Skeletal muscle satellite cell (primary cell): ENCODE measurements at regions not wholly inside any gene's neighbourhood (a gene's known extent, or its start where the extent isn't known, plus 50 kb on each side); places are given as distances from the start of the nearest gene placed in this dataset.
"Not testable (repeated sequence)": the region's sequence is repeated elsewhere in the genome, so short reads cannot be mapped to it uniquely, and the experiment has no call there.

Experiments
- H3K27me3 ChIP-seq: 2 replicates; pipeline ENCODE4 v1.7.0; 2013; ENCODE audit warnings: low read length; ENCODE audit not compliant: control insufficient read depth, insufficient read depth
- H3K36me3 ChIP-seq: 2 replicates; pipeline ENCODE4 v1.7.0; 2013; ENCODE audit warnings: mild to moderate bottlenecking, control low read depth, low read length; ENCODE audit not compliant: insufficient read depth
- H3K4me1 ChIP-seq: 2 replicates; pipeline ENCODE4 v1.7.0; 2013; ENCODE audit warnings: low read length; ENCODE audit not compliant: control insufficient read depth, insufficient read depth
- H3K4me2 ChIP-seq: 2 replicates; pipeline ENCODE4 v1.7.0; 2013; ENCODE audit warnings: mild to moderate bottlenecking, low read length
- H3K4me3 ChIP-seq: 2 replicates; pipeline ENCODE4 v1.7.0; 2013; ENCODE audit warnings: low read length
- H3K9ac ChIP-seq: 2 replicates; pipeline ENCODE4 v1.7.0; 2013; ENCODE audit warnings: mild to moderate bottlenecking, low read depth, low read length, moderate library complexity
- H3K9me3 ChIP-seq: replicated peaks from 2 replicates; pipeline ENCODE4 v1.7.0; 2013; ENCODE audit warnings: mild to moderate bottlenecking, control low read depth, low read length

GRCh38 chr17:20687584-20687983 is 108.1 kb downstream of the CDRT15L2 start:
- not testable (repeated sequence) for H3K4me3 ChIP-seq, H3K27me3 ChIP-seq, H3K4me2 ChIP-seq, H3K36me3 ChIP-seq, H3K9ac ChIP-seq, H3K4me1 ChIP-seq, H3K9me3 ChIP-seq

GRCh38 chr17:20689170-20689749 is 109.7 kb downstream of the CDRT15L2 start:
- H3K9me3 ChIP-seq, H3K4me3 ChIP-seq, H3K4me1 ChIP-seq, H3K4me2 ChIP-seq, H3K9ac ChIP-seq, H3K27me3 ChIP-seq, H3K36me3 ChIP-seq: not testable (repeated sequence)

GRCh38 chr17:20692706-20693105 is 113.2 kb downstream of the CDRT15L2 start:
- H3K4me1 ChIP-seq, H3K4me2 ChIP-seq, H3K27me3 ChIP-seq, H3K36me3 ChIP-seq, H3K9ac ChIP-seq, H3K9me3 ChIP-seq, H3K4me3 ChIP-seq: not testable (repeated sequence)

GRCh38 chr17:20695871-20696270 is 116.3 kb downstream of the CDRT15L2 start:
- not testable (repeated sequence) for H3K4me3 ChIP-seq, H3K36me3 ChIP-seq

DNA sequence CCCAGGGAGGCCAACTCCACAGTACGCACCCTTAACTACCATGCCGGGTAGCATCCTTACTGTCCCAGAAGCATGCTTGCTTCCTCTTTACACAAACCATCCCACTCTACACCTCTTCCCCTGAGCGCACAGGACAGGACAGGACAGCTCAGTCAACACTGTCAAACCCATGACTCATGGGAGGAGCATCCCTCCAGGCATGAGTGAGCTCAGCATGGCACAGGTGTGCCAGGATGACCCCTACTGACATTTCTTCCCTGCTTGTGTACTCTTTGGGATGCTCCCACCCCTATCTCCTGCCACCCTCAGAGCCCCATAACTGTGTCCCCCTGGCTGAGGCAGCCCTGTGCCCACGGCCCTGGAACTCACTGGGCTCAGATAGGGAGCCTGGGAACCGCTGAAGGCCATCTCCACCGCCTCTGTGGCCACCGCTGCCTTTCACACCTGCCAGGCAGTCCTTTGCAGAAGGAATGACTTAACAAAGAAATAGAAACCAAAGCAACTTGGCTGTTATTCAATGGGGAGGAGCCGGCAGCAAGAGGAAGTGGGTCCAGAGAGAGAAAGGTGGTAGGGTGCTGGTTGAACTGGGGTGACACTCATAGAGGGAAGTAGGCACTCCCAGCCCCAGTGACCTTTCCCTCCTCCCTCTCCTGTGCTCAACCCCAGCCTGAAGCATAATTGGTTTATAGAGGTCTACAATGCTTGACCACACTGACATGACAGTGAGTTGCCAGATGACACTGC is 119.1 kb downstream of the CDRT15L2 start:
- H3K4me3 ChIP-seq, H3K9ac ChIP-seq, H3K9me3 ChIP-seq: not testable (repeated sequence)

More at GRCh38 chr17:20695871-20696270, 116.3 kb downstream of the CDRT15L2 start:
- not testable (repeated sequence) for H3K4me1 ChIP-seq, H3K27me3 ChIP-seq, H3K9me3 ChIP-seq, H3K4me2 ChIP-seq, H3K9ac ChIP-seq

GRCh38 chr17:20700528-20700927 is 121.0 kb downstream of the CDRT15L2 start:
- not testable (repeated sequence) for H3K9me3 ChIP-seq, H3K9ac ChIP-seq, H3K27me3 ChIP-seq, H3K4me2 ChIP-seq, H3K4me3 ChIP-seq, H3K36me3 ChIP-seq, H3K4me1 ChIP-seq

More for the DNA sequence above, 119.1 kb downstream of the CDRT15L2 start:
- H3K4me2 ChIP-seq, H3K4me1 ChIP-seq, H3K36me3 ChIP-seq, H3K27me3 ChIP-seq: not testable (repeated sequence)

- H3K4me2 ChIP-seq, H3K9ac ChIP-seq, H3K4me1 ChIP-seq, H3K4me3 ChIP-seq, H3K9me3 ChIP-seq, H3K36me3 ChIP-seq, H3K27me3 ChIP-seq: not testable (repeated sequence)
These were observed 121.8 kb downstream of the CDRT15L2 start for GRCh38 chr17:20701366-20701765.

DNA sequence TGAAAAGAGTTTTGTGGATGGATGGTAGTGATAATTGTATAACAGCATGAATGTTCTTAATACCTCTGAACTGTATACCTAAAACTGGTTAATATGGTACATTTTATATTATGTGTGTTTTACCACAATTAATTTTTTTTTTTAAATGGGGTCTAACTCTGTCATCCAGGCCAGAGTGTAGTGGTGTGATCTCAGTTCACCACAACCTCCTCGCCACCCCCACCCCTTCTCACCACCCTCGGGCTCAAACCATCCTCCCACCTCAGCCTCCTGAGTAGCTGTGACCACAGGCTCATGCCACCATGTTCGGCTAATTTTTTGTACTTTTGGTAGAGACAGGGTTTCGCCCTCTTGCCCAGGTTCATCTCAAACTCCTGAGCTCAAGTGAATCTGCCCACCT is 123.2 kb downstream of the CDRT15L2 start:
- H3K9me3 ChIP-seq = no peaks in the 10 kb centered on the region
- H3K4me1 ChIP-seq = no peaks in the 10 kb centered on the region
- no peaks in the 10 kb centered on the region for H3K27me3 ChIP-seq
- no peaks in the 10 kb centered on the region for H3K36me3 ChIP-seq
- H3K4me2 ChIP-seq = no peak overlapping the region
- H3K4me3 ChIP-seq = no peak overlapping the region
- no peak overlapping the region for H3K9ac ChIP-seq

- H3K27me3 ChIP-seq = no peaks in the 10 kb centered on the region
- no peaks in the 10 kb centered on the region for H3K4me1 ChIP-seq
- no peak overlapping the region for H3K9ac ChIP-seq
- no peak overlapping the region for H3K4me2 ChIP-seq
- no peaks in the 10 kb centered on the region for H3K9me3 ChIP-seq
- H3K36me3 ChIP-seq = no peaks in the 10 kb centered on the region
- no peak overlapping the region for H3K4me3 ChIP-seq
These were observed 124.3 kb downstream of the CDRT15L2 start for GRCh38 chr17:20703781-20704180.

- not testable (repeated sequence) for H3K4me3 ChIP-seq, H3K4me2 ChIP-seq, H3K36me3 ChIP-seq, H3K27me3 ChIP-seq, H3K4me1 ChIP-seq, H3K9ac ChIP-seq, H3K9me3 ChIP-seq
These were observed 125.7 kb downstream of the CDRT15L2 start for GRCh38 chr17:20705186-20705585.

DNA sequence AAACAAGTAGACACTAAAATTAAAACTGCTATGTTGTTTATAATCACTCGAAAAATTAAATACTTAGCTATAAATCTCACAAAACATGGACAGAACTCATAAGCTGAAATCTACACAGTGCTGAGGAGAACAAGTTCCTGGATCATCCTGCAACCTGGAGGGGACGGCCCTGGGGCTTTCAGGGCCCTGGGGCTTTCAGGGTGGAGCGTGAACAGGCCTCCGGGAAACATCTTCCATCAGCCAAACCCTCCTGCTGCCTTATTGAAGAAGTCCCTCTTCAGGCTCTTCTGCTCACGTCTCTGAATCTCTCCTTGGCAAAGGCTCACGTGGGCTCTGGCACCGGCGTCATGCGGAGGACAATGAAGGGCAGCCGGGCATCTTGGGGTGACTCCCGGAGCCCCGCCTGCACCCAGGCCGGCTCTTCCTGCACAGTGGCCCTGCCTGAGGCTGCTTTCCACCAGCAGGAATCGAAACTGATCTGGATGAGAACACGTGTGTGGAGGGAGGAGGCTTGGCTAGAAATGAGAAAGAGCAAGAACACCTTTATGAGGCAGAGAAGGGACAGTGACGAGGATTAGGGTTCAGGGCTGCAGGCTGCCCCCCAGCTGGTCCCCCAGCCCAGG is 127.3 kb downstream of the CDRT15L2 start:
- H3K4me1 ChIP-seq = no peaks in the 10 kb centered on the region
- no peak overlapping the region for H3K4me3 ChIP-seq
- H3K9me3 ChIP-seq = no peaks in the 10 kb centered on the region
- H3K9ac ChIP-seq = no peak overlapping the region
- H3K4me2 ChIP-seq = no peak overlapping the region
- no peaks in the 10 kb centered on the region for H3K27me3 ChIP-seq
- no peaks in the 10 kb centered on the region for H3K36me3 ChIP-seq

- H3K4me1 ChIP-seq, H3K9me3 ChIP-seq, H3K4me3 ChIP-seq, H3K27me3 ChIP-seq, H3K4me2 ChIP-seq, H3K36me3 ChIP-seq, H3K9ac ChIP-seq: not testable (repeated sequence)
These were observed 129.3 kb downstream of the CDRT15L2 start for GRCh38 chr17:20708821-20709220.
